Endometrium (tissue), 2 donors: ENCODE measurements at regions not wholly inside any gene's neighbourhood (a gene's known extent, or its start where the extent isn't known, plus 50 kb on each side); places are given as distances from the start of the nearest gene placed in this dataset.
A peak's percentile ranks its signal among the peaks of the same experiment; 100 is the strongest.
"Not testable (repeated sequence)": the region's sequence is repeated elsewhere in the genome, so short reads cannot be mapped to it uniquely, and the experiment has no call there.

ENCODE experiments used
- FAIRE-seq: peaks from 2 replicates; lab custom pipeline; 2012; peaks lifted over from hg19 to GRCh38; lab: Jason Lieb, UNC
- donor health status: control.
- donor health status: control.

GRCh38 chr14:25316007-25316406 is 266.1 kb upstream of the STXBP6 start:
- not testable (repeated sequence) for FAIRE-seq

- no peak for FAIRE-seq
Measured at GRCh38 chr14:25308244-25308643, 258.3 kb upstream of the STXBP6 start.

- no peak for FAIRE-seq
Measured at GRCh38 chr14:25303934-25304333, 254.0 kb upstream of the STXBP6 start.

GRCh38 chr14:25298238-25298637 is 248.3 kb upstream of the STXBP6 start:
- no peak for FAIRE-seq

GRCh38 chr14:25290154-25290553 is 240.2 kb upstream of the STXBP6 start:
- not testable (repeated sequence) for FAIRE-seq

- FAIRE-seq: no peak
Measured at GRCh38 chr14:25274529-25274928, 224.6 kb upstream of the STXBP6 start.

GRCh38 chr14:25267186-25267585 is 217.2 kb upstream of the STXBP6 start:
- FAIRE-seq: no peak

- no peak for FAIRE-seq
Measured at GRCh38 chr14:25259470-25259869, 209.5 kb upstream of the STXBP6 start.

- no peak for FAIRE-seq
Measured at GRCh38 chr14:25252793-25253192, 202.8 kb upstream of the STXBP6 start.

GRCh38 chr14:25250516-25250915 is 200.6 kb upstream of the STXBP6 start:
- no peak for FAIRE-seq

GRCh38 chr14:25247609-25248008 is 197.7 kb upstream of the STXBP6 start:
- FAIRE-seq: no peak

- FAIRE-seq: no peak
Measured at GRCh38 chr14:25246751-25247150, 196.8 kb upstream of the STXBP6 start.

GRCh38 chr14:25239170-25239569 is 189.2 kb upstream of the STXBP6 start:
- no peak for FAIRE-seq

GRCh38 chr14:25237845-25238244 is 187.9 kb upstream of the STXBP6 start:
- FAIRE-seq: no peak

GRCh38 chr14:25233613-25234012 is 183.7 kb upstream of the STXBP6 start:
- FAIRE-seq: no peak

- FAIRE-seq: no peak
Measured at GRCh38 chr14:25231004-25231403, 181.1 kb upstream of the STXBP6 start.

GRCh38 chr14:25226214-25226613 is 176.3 kb upstream of the STXBP6 start:
- no peak for FAIRE-seq

- FAIRE-seq: no peak
Measured at GRCh38 chr14:25222256-25222655, 172.3 kb upstream of the STXBP6 start.

GRCh38 chr14:25220514-25220913 is 170.6 kb upstream of the STXBP6 start:
- no peak for FAIRE-seq

- FAIRE-seq: no peak
Measured at GRCh38 chr14:25215607-25216006, 165.7 kb upstream of the STXBP6 start.

- FAIRE-seq: no peak
Measured at GRCh38 chr14:25197885-25198284, 147.9 kb upstream of the STXBP6 start.

- no peak for FAIRE-seq
Measured at GRCh38 chr14:25180221-25180620, 130.3 kb upstream of the STXBP6 start.

- no peak for FAIRE-seq
Measured at GRCh38 chr14:25178255-25178654, 128.3 kb upstream of the STXBP6 start.

- FAIRE-seq: peak; percentile 95
Measured at GRCh38 chr14:25150934-25151790, 101.2 kb upstream of the STXBP6 start.
